Muscle of back (tissue), 3 donors: ENCODE measurements at regions not wholly inside any gene's neighbourhood (a gene's known extent, or its start where the extent isn't known, plus 50 kb on each side); places are given as distances from the start of the nearest gene placed in this dataset.
"Not testable (repeated sequence)": the region's sequence is repeated elsewhere in the genome, so short reads cannot be mapped to it uniquely, and the experiment has no call there.

Source experiments
- DNase-seq, 3 donors: peaks; one replicate each; pipeline versions ENCODE4 v3.0.0 to v3.0.0-alpha.2; 2013

DNA sequence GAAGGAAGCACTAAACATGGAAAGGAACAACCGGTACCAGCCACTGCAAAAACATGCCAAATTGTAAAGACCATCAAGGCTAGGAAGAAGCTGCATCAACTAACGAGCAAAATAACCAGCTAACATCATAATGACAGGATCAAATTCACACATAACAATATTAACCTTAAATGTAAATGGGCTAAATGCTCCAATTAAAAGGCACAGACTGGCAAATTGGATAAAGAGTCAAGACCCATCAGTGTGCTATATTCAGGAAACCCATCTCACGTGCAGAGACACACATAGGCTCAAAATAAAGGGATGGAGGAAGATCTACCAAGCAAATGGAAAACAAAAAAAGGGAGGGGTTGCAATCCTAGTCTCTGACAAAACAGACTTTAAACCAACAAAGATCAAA lies 126.3 kb upstream of the CAV2 start:
- DNase-seq: not testable (repeated sequence)

DNA sequence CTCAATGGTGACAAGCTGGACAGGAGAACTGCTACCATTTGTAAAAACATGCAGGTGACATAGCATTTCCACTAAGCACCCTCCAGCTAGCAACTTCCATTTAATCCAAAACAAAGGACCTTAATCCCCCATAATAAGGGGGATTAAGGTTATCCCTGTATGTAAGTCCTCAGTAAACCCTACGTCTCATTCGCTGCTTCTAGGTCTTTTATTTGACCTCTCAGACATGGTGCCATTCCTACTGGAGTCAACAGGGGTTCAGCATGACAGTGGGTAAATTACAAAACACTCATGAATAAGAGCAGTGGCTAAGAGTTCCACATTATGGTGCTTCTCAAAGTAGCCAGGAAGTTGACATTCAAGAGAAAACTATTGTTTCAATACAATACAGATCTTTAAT lies 121.8 kb upstream of the CAV2 start:
- no peak for DNase-seq

DNA sequence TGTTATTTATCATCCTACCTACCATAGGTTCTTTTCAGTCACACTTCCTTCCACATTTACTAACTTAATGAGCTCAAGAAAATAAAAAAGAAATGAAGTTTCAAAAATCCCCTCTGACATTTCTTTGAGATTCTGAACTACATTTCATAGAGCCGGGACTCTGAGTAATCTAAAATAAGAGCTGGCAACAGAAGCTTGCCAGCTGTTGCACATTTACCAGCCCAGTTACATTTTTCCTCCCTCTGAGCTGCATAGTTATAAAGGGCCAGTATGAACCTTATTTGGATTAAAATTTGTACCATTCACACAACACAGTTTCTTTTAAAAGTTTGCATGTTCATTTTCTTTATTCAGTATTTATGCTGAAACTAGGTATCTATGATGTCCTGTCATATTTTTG lies 119.5 kb upstream of the CAV2 start:
- DNase-seq: peak in 1 of 3 donors; percentile 52

DNA sequence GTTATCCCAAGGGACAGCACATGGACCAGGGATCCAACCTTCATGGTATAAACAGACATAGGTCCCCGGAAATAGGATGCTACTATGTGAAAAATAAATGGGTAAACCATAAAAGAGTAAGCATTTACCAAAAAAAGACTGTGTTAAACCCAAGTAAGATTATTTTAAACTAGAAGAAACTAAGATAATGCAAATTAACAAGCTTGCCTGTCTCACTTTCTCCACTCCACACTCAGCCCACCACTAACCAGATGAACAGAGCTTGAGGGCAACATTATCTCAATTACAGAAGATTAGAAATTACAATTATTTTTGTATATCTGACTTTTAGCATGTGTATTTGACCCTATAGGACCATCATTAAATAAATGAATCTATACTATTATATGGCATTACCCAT lies 117.2 kb upstream of the CAV2 start:
- no peak for DNase-seq

DNA sequence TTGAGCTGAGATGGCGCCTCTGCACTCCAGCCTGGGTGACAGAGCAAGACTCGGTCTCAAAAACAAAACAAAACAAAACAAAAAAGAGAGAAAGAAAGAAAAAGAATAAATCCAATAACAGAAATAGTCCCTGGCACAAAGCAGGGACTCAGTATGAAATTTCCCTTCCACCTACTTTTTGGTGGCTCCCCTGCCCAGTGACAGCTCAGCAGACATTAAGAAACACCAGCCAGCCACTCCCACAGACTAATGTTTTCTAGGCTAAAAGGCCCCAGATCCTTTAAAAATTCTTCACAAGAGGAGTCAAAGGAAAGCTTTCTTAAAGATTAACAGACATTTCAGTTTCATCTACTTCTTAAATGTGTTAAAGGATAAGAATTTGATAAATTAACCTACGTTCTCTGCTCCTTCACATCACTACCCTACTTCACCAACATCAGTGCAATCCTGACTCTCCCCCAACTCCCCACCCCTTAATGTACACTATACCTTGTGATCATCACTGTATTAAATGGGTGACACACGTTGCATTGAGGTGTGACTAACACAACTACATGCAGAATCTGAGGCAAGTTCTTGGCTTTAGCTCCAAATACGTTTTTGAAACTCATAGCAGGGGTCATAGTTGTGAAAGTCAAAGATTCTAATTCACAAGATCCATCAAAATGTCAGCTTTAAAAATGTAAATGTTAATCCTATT lies 114.5 kb upstream of the CAV2 start:
- no peak for DNase-seq

DNA sequence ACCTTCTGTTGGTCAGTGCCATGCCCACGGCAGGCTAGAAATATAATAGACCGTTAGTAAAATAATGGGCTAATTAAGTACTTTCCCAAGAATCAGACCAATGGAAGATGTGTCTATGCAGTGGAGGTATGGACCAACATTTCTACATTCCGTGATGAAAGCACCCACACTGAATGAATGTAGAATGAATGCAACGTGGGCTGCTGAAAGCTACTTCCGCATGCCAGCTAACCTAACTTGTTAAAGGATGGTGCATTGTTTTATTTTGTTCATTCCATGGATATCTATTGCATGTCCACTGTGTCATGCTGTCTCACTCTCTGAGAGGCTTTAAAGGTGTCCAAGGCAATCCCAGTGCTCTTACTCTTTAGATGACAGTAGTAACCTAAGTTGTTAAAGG lies 112.9 kb upstream of the CAV2 start:
- no peak for DNase-seq

DNA sequence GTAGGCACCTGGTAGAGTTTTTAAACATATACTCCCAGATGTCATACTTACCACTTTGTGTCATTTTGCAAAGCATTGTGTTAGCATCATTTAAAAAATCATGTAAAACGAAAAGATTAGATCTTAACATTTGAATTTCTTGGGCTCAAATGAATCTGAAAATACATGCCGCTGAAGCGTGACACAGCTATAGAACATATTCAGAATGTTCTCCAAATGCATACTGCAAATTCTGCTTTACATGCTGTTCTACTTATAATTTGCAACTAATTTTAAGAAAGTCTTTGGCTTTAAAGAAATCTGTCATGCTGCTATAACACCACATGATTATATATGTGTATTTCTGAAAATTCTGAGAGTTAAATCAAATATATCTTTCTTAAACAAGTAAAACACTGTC lies 109.2 kb upstream of the CAV2 start:
- DNase-seq: no peak

DNA sequence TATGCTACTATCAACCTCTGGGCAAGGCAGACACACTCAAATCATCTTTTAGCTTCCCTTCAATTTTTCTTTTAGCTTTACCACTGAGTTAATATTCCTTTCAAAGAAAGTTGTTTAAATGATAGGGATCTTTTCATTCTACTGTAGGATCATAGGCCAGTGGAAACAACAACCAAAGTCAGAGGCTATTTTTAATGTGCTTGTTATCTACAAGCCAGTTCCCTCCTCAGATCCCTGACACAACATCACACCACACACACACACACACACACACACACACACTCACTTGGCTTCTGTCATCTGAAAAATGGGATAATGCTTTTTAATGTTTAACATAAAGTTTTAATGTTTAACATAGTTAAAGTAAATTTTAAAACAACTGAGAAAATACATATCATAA lies 106.7 kb upstream of the CAV2 start:
- no peak for DNase-seq

DNA sequence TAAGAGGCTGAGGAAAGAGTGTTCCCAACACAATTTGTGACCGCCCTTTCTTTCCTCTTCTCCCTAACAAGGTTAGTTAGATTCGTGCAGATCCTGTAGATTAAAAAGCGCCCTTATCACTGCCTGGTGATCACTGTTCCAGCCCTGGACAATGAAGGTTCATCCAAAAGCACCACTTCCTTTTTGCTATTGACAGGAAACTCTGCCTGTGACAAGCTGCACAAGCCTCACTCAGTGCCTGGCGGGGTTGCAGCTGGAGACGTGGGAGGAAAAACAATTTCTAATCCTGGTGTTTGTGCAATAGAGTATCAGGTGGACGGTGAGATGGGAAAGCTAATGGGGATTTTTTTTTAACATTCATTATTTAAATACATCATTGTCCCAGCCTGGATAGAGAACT lies 105.9 kb upstream of the CAV2 start:
- peak in 1 of 3 donors; percentile 57 for DNase-seq

DNA sequence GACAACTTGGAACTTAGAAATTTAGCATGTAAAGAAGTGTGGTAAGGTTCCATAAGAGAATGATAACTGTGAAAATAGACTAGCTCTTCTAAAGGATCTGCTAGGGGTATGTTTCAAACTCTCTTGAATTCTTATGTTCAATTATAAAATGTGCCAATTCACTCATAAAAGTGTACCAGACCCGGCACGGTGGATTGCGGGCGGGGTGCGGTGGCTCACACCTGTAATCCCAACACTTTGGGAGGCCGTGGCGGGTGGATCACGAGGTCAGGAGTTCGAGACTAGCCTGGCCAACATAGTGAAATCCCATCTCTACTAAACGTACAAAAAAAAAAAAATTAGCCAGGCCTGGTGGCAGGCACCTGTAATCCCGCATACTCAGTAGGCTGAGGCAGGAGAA lies 105.4 kb upstream of the CAV2 start:
- DNase-seq: no peak

DNA sequence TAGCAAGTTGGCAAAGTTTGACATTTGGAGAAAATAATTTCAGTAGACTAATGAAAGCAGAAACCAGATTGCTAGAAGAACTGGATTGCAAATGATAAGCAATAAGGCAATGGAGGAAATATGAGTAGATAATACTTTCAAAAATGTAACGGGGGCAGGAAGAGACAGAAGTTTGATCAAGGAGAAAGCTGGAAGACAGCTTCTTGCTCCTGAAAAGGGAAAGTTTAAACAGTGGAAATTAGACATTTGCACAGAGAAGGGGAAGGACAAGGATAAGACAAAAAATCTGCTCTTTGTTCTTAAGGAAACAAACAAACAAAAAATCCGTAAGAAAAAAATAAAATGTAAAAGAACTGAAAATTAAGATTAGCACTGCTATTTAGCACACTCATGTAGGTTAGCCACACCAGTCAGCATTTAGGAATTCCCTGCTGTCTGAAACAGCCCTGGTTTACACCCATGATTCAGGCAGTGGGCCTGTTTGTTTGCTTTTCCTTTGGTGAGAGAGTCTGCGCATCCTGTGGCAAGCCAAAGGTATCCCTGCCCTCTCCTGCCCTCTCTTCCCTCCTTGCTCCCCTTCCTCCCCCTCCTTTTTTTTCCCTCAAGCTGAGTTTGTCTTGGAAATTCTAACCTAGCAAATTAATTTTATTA lies 104.3 kb upstream of the CAV2 start:
- DNase-seq: peak in 1 of 3 donors; percentile 69

DNA sequence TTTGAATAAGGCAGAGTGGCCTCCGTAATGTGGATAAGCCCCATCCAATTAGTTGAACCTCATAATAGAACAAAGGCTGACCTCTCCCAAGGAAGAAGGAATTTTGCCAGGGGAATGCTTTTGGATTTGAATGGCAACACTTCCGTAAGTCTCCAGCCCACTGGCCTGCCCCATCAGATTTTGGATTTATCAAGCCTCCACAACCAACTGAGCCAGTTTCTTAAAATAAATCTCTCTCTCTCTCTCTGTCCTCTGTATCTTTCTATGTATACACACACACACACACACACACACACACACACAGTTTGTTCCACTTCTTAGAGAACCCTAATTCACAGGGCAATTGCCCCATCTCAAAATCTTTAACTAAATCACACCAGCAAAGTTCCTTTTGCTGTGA lies 100.9 kb upstream of the CAV2 start:
- no peak for DNase-seq

DNA sequence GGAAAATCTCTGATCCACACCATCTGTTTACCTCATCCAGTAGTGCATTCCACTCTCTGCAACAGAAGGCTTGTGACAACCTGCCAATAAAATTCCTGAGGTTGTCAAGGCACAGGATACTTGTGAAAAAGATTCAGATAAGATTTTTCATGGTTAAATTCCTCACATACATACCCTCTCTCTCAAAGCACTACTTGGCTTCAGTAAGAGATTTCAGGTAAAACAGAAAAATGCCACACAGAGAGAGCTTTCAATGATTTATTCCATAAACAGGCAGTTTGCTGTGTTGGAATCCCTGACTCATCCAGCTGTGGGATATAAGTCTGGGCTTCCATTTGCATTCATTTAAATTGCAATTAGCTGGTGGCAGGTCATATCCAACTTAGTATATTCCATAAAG lies 99.7 kb upstream of the CAV2 start:
- peak; percentile 39 to 72 (median 66) for DNase-seq

DNA sequence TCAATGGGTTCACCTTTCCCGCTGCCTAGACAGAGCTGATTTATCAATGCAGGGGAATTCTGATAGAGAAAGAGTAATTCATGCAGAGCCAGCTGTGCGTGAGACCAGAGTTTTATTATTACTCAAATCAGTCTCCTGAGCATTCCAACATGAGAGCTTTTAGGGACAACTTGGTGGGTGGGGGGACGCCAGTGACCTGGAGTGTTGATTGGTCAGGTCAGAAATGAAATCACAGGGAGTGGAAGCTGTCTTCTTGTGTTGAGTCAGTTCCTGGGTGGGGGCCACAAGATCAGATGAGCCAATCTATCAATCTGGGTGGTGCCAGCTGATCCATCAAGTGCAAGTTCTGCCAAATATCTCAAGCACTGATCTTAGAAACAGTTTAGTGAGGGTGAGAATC lies 99.0 kb upstream of the CAV2 start:
- no peak for DNase-seq

DNA sequence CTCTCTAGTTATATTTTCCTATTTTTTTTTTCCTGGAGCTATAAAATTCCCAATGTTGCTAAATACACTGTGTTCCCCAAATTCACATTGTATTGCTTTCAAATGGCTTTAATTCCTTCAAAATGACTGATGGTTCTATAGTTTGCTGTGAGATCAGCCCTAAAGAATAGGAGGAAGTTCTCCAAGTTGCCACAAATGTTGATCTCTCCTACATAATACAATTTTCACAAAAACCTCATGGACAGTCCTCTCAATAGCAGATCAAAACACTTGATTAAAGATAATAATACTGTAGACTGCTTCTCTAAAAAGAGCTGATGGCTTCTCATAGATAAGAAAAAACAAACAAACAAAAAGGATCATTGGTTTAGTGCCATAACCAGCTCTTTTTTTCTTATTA lies 97.8 kb upstream of the CAV2 start:
- DNase-seq: no peak

DNA sequence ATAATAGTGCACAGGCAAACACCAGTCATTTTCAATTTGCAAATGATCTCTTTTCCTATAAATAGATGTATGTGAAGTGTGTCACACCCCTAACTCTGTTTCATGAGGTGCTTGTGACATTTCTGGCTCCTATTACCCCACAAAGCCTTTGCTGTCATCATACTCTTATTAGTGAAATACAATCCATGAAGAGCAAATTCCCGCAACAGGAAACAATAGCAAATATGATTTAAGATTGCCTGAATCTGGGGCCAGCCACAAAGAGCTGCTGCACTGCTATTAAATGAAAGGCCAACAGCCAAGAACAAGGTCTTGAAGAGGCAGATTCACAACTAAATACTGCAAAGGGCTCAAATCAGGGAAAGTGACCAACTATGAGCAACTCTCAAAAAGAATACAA lies 96.3 kb upstream of the CAV2 start:
- DNase-seq: peak in 2 of 3 donors; percentile 58 to 62

DNA sequence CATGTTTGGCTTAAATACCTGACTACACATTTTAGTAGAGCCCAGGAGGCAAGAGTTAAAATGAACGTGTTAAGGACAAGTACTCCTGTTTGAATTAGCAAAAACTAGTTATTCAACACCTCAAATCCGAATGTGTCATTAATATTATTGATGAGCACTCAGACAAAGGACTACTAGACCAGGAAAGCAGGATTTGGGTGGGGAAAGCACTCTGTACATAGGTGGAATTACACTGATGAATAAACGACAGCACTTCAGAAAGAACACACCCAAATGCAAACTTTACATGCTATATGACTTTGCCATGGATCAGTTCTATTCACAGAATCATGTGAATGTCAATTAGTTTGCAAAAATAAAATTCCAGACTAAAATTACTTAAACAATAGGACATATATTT lies 95.1 kb upstream of the CAV2 start:
- no peak for DNase-seq

DNA sequence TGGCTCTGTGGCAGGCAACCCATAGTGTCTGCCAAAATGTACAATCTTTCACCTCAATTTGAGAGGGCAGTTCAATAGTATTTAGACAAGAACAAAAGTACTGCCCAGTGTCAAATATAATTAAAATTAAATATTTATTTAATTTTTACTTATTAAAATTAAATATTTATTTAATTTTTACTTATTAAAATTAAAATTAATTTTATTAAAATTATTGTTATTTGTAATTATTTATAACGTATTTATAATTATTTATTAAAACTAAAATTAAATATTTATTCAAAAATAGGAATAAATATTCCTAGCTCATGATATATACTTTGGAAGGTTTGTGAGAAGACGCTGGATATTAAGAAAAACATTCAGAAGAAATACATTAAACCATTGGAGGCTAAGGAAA lies 93.7 kb upstream of the CAV2 start:
- DNase-seq: no peak

DNA sequence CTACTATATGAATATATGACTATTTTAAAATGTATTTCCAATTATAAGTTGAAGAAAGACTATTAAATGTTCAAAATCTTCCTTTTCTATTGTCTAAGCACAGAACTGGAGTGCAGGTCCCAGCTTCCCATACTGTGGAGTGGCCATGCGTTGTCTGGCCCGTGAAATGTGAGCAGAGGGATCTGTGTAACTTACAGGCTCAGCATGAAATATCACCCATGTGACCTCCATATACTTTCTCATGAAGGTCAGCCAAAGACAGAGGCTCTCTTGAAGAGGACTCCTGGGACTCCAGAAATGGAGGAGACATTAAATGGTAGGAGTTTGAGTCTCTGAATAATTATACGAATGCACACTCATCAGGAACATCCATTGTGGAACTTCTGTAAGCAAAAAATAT lies 92.4 kb upstream of the CAV2 start:
- DNase-seq: no peak

DNA sequence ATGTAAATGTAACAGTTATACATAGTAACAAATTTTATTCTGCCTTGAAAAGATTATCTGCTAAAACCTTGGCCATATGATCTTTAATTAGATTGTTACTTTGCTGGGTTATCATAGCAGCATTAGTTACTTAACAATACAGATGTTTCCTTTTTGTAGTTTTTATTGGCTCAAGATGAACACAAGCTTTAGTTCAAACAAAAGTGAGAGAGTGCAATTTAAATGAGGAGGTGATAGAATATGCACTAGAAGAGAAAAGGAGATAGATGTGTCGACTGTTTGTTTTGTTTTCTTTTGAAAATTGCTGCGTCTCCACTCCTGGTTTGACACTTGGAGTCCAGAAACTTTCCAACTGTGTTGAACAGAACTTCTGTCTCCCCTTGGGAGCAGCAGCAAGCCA lies 91.4 kb upstream of the CAV2 start:
- no peak for DNase-seq

DNA sequence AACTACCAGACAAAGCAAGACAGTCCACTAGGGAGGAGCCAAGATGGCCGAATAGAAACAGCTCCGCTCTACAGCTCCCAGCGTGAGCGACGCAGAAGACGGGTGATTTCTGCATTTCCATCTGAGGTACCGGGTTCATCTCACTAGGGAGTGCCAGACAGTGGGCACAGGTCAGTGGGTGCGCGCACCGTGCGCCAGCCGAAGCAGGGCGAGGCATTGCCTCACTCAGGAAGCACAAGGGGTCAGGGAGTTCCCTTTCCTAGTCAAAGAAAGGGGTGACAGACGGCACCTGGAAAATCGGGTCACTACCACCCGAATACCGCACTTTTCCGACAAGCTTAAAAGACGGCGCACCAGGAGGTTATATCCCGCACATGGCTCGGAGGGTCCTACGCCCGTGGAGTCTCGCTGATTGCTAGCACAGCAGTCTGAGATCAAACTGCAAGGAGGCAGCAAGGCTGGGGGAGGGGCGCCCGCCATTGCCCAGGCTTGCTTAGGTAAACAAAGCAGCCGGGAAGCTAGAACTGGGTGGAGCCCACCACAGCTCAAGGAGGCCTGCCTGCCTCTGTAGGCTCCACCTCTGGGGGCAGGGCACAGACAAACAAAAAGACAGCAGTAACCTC lies 90.6 kb upstream of the CAV2 start:
- DNase-seq: not testable (repeated sequence)

DNA sequence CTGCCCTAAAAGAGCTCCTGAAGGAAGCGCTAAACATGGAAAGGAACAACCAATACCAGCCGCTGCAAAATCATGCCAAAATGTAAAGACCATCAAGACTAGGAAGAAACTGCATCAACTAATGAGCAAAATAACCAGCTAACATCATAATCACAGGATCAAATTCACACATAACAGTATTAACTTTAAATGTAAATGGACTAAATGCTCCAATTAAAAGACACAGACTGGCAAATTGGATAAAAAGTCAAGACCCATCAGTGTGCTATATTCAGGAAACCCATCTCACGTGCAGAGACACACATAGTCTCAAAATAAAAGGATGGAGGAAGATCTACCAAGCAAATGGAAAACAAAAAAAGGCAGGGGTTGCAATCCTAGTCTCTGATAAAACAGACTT lies 88.8 kb upstream of the CAV2 start:
- DNase-seq: not testable (repeated sequence)

DNA sequence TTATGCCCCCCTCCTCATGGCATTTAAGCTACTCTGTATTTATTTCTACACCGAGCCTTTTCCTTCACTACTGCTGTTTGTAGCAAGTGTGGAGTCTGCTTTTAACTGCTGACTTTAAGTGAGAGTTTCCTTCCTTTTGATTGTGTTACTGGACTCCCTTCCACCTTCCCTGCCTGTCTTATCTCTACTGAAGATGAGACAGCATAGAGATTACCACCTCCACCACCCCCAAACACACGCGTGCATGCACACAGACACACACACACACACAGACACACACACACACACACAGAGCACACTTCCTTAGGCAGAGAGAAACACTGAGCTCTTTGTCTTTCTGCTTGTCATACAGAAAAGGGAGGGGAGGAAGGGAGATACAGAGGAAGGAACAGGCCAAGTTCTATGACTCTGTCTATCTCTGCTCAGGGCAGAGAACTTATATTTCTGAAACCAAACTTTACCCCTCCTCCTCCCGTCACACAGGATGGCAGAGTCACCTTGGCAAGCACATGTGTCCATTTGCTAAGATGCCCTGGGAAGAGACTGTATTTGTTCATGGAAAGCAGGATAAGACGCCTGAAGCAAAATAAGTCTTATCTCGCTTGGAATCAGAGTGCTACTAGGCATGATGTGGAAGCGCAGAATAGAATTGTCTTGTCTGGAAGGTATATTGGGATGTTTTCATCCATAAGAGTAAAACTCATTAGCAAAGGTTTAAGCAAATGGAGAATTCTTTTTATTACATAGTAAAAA lies 81.8 kb upstream of the CAV2 start:
- no peak for DNase-seq
